ENCODE measurements at regions not wholly inside any gene's neighbourhood (a gene's known extent, or its start where the extent isn't known, plus 50 kb on each side); places are given as distances from the start of the nearest gene placed in this dataset.

DNA sequence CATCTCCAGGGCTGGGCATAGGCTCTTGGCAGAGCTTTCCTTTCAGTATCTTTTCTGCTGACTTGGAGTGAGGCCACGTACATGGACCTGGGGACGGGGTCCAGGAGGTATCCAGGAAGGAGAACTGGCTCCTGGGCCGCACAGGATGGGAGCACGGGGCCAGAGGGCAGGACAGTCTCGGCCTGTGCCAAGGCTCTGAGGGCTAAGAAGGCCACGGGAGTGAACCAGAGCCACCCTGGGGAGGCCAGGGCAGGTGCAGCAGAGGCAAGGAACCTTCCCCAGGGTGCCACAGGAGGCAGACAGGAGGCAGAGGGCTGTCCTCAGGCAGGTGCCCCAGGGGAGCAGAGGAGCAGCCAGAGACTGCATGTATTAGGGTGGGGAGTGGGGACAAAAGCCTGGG lies 50.3 kb downstream of the PLXNA1 start:
- Histone ChIP-seq H3K36me3 (ENCODE audit: control insufficient read depth, insufficient read depth, low read length) (peaks cover 54% of the 10 kb centered on the region), H3K4me1 (ENCODE audit: control insufficient read depth, insufficient read depth, low read length) (no peaks in the 10 kb centered on the region), H3K4me3 (ENCODE audit: low read depth, low read length) (no peak overlapping the region)

DNA sequence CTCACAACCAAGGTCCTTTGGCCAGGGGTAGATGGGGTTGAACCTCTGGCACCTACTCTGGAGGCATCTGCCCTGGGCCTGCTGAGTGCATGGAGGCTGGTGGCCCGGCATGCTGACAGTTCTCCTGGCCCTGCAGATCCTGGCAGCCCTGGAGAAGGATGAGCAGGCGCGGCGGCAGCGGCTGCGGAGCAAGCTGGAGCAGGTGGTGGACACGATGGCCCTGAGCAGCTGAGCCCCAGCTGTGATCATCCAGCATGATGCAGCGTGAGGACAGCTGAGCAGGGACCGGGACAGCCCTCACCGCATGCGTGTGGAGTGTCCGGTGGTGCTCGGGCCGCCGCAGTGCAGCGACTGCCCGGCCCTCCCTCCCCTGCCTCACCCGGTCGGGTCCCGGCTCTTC lies 50.9 kb downstream of the PLXNA1 start:
- H3K9ac ChIP-seq (ENCODE audit: low read depth, low read length): no peak overlapping the region
- no peaks in the 10 kb centered on the region for H3K4me1 ChIP-seq (ENCODE audit: control insufficient read depth, insufficient read depth, low read length)
- no peaks in the 10 kb centered on the region for H3K9me3 ChIP-seq (ENCODE audit: control insufficient read depth, insufficient read depth, low read length)
- H3K27ac ChIP-seq (ENCODE audit: low read depth, low read length): no peak overlapping the region
- H3K4me3 ChIP-seq (ENCODE audit: low read depth, low read length): no peak overlapping the region
- H3K27me3 ChIP-seq (ENCODE audit: control insufficient read depth, insufficient read depth, low read length): no peaks in the 10 kb centered on the region
- peaks cover 51% of the 10 kb centered on the region for H3K36me3 ChIP-seq (ENCODE audit: control insufficient read depth, insufficient read depth, low read length)

More for the DNA sequence above, 50.3 kb downstream of the PLXNA1 start:
- Histone ChIP-seq H3K9ac (ENCODE audit: low read depth, low read length) (no peak overlapping the region), H3K27me3 (ENCODE audit: control insufficient read depth, insufficient read depth, low read length) (no peaks in the 10 kb centered on the region), H3K27ac (ENCODE audit: low read depth, low read length) (no peak overlapping the region), H3K9me3 (ENCODE audit: control insufficient read depth, insufficient read depth, low read length) (no peaks in the 10 kb centered on the region)

DNA sequence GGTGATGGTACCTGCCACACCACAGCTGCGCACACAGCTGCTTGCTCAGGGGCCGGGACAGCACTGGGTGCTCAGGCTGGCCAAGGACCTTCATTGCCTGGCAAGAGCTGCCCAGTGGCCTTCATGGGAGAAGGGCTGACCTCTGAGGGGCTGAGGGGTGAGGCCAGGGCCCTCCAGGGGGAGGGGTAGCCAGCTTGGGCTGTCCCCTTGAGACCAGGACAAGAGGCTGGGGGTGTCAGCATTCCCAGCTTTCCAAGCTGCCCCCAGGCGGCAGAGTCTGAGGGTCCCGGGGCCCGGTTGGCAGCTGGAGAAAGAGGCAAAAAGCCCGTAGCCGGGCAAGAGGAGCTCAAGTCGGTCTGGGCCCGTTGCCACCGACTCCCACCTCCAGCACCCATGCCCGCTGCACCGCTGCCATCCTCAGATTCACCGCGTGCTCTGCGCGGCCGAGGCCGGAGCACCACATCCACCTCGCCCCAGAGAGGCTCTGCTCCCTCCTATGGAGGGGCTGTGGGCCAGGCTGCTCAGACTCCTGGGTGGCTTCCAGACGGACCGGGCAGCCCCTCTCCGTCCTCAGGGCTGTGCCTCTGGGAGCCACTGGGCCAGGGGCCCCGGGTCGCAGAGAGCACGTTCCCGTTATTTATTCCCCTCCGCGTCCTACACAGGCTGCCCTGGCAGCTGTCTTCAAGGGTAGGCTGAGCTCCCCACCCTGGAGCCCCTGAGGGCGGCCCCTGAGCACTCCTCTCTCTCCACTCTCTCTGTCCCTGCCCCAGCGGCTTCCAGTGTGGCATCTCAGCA lies 51.5 kb downstream of the PLXNA1 start:
- Histone ChIP-seq H3K9me3 (ENCODE audit: control insufficient read depth, insufficient read depth, low read length) (no peaks in the 10 kb centered on the region), H3K9ac (ENCODE audit: low read depth, low read length) (no peak overlapping the region), H3K27ac (ENCODE audit: low read depth, low read length) (no peak overlapping the region), H3K4me3 (ENCODE audit: low read depth, low read length) (no peak overlapping the region), H3K27me3 (ENCODE audit: control insufficient read depth, insufficient read depth, low read length) (no peaks in the 10 kb centered on the region), H3K36me3 (ENCODE audit: control insufficient read depth, insufficient read depth, low read length) (peaks cover 47% of the 10 kb centered on the region), H3K4me1 (ENCODE audit: control insufficient read depth, insufficient read depth, low read length) (no peaks in the 10 kb centered on the region)

DNA sequence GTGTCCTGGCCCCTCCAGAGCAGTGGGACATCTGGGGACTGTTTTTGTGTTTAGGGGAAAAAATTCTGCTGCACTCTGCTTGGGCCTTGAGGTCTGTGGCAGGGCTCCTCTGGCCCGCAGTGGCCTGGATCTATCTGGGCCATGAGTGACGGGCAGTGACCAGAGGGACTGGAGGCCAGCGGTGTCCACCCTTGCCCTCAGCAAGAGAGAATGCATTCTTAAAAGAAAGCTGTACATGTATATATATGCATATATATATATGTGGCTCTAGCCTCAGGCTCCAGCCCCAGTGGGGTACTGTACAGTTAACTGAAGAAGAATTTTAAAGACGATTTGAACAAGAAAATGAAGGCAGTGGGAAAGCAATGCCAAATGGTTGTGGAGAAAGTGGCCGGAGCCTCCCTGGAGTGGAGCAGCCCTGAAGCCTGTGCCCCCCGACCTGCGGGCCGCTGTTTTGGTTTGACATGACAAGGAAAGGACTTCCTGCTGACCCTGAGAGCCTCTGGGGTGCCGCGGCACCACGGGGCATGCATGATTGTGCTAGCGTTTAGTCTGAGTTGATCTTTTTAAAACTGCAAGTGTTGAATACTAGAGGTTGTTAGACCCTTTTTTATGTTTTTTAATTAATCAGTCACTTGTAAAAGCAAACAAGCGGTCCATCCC lies 52.2 kb downstream of the PLXNA1 start:
- Histone ChIP-seq H3K36me3 (ENCODE audit: control insufficient read depth, insufficient read depth, low read length) (peaks cover 39% of the 10 kb centered on the region), H3K9ac (ENCODE audit: low read depth, low read length) (no peak overlapping the region), H3K27ac (ENCODE audit: low read depth, low read length) (no peak overlapping the region), H3K9me3 (ENCODE audit: control insufficient read depth, insufficient read depth, low read length) (no peaks in the 10 kb centered on the region), H3K4me1 (ENCODE audit: control insufficient read depth, insufficient read depth, low read length) (no peaks in the 10 kb centered on the region), H3K4me3 (ENCODE audit: low read depth, low read length) (no peak overlapping the region), H3K27me3 (ENCODE audit: control insufficient read depth, insufficient read depth, low read length) (no peaks in the 10 kb centered on the region)

DNA sequence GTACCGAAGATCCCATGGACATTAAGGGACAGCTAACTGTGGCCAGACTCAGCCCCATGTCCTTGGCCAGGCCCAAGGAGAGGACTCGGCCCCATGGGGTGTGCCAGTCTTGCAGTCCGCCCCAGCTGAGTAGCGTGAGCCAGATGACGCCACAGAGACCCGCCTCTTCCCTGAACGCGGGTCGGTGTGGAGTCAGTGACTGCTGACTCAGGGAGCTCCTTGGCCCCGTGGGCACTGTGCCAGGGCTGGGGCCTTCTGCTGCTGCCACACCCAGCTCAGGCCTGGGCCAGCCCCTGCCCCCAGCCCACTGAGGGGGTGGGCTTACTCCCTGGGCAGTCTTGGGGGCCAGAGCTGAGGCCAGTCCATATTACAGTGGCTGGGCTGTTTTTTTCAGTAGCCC lies 52.8 kb downstream of the PLXNA1 start:
- no peak overlapping the region for H3K9ac ChIP-seq (ENCODE audit: low read depth, low read length)
- no peak overlapping the region for H3K4me3 ChIP-seq (ENCODE audit: low read depth, low read length)
- H3K36me3 ChIP-seq (ENCODE audit: control insufficient read depth, insufficient read depth, low read length): peaks cover 34% of the 10 kb centered on the region
- no peak overlapping the region for H3K27ac ChIP-seq (ENCODE audit: low read depth, low read length)
- H3K27me3 ChIP-seq (ENCODE audit: control insufficient read depth, insufficient read depth, low read length): no peaks in the 10 kb centered on the region
- no peaks in the 10 kb centered on the region for H3K9me3 ChIP-seq (ENCODE audit: control insufficient read depth, insufficient read depth, low read length)
- H3K4me1 ChIP-seq (ENCODE audit: control insufficient read depth, insufficient read depth, low read length): no peaks in the 10 kb centered on the region

DNA sequence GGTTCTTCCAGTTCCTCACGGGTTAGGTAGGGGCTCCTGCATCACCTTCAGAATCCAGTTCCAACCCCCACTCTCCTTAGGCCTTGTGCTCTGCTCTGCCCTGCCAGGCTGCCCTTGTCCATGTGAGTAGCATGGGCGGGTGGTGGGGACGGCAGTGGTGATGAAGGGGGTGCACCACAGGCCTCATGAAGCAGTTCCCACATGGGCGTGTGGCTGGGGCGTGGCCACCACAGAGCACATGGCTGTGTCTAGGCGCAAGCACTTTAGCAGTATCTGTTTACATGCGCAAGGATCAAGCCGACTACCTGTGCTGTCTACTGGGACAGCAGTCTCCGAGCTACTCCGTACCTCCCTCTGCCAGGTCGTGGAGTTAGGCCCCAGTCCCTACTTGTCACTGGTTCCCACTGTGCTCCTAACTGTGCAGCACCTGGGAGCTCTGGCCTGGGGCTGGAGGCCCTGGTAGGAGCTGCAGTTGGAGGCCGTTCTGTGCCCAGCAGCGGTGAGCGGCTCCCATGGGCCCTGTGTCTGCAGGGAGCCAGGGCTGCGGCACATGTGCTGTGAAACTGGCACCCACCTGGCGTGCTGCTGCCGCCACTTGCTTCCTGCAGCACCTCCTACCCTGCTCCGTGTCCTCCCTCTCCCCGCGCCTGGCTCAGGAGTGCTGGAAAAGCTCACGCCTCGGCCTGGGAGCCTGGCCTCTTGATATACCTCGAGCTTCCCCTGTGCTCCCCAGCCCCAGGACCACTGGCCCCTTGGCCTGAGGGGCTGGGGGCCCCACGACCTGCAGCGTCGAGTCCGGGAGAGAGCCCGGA lies 53.5 kb downstream of the PLXNA1 start:
- no peak overlapping the region for H3K4me3 ChIP-seq (ENCODE audit: low read depth, low read length)
- no peak overlapping the region for H3K9ac ChIP-seq (ENCODE audit: low read depth, low read length)
- no peak overlapping the region for H3K27ac ChIP-seq (ENCODE audit: low read depth, low read length)
- H3K27me3 ChIP-seq (ENCODE audit: control insufficient read depth, insufficient read depth, low read length): no peaks in the 10 kb centered on the region
- H3K36me3 ChIP-seq (ENCODE audit: control insufficient read depth, insufficient read depth, low read length): peaks cover 26% of the 10 kb centered on the region
- no peaks in the 10 kb centered on the region for H3K4me1 ChIP-seq (ENCODE audit: control insufficient read depth, insufficient read depth, low read length)
- no peaks in the 10 kb centered on the region for H3K9me3 ChIP-seq (ENCODE audit: control insufficient read depth, insufficient read depth, low read length)

DNA sequence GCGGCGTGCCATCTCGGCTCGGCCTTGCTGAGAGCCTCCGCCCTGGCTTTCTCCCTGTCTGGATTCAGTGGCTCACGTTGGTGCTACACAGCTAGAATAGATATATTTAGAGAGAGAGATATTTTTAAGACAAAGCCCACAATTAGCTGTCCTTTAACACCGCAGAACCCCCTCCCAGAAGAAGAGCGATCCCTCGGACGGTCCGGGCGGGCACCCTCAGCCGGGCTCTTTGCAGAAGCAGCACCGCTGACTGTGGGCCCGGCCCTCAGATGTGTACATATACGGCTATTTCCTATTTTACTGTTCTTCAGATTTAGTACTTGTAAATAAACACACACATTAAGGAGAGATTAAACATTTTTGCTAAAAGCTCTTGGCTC lies 54.1 kb downstream of the PLXNA1 start:
- Histone ChIP-seq H3K4me1 (ENCODE audit: control insufficient read depth, insufficient read depth, low read length) (no peaks in the 10 kb centered on the region), H3K27ac (ENCODE audit: low read depth, low read length) (no peak overlapping the region), H3K4me3 (ENCODE audit: low read depth, low read length) (no peak overlapping the region), H3K9ac (ENCODE audit: low read depth, low read length) (no peak overlapping the region), H3K27me3 (ENCODE audit: control insufficient read depth, insufficient read depth, low read length) (no peaks in the 10 kb centered on the region), H3K36me3 (ENCODE audit: control insufficient read depth, insufficient read depth, low read length) (peaks cover 20% of the 10 kb centered on the region), H3K9me3 (ENCODE audit: control insufficient read depth, insufficient read depth, low read length) (no peaks in the 10 kb centered on the region)

DNA sequence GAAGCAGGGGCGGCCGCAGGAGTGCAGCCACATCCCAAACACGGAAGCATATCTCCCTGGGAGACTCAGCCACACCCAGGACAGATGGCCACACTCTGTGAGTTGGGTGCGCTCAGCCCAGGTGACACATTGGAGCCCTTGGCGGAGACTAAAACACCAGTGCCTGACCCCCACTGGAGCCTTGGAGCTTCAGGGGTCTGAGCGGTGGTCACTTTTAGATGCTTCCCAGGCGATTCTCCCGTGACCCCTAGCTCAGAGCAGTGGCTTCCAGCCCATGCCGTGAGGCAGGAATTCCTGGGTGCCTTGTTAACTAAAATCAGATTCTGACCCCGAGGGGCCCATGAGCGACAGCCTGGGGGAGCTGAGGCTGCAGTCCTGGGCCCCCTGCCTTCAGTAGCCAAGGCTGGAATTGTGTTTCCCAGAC lies 54.5 kb downstream of the PLXNA1 start:
- peaks cover 17% of the 10 kb centered on the region for H3K36me3 ChIP-seq (ENCODE audit: control insufficient read depth, insufficient read depth, low read length)
- no peak overlapping the region for H3K4me3 ChIP-seq (ENCODE audit: low read depth, low read length)
- no peak overlapping the region for H3K27ac ChIP-seq (ENCODE audit: low read depth, low read length)
- no peaks in the 10 kb centered on the region for H3K4me1 ChIP-seq (ENCODE audit: control insufficient read depth, insufficient read depth, low read length)
- no peaks in the 10 kb centered on the region for H3K27me3 ChIP-seq (ENCODE audit: control insufficient read depth, insufficient read depth, low read length)
- no peak overlapping the region for H3K9ac ChIP-seq (ENCODE audit: low read depth, low read length)
- H3K9me3 ChIP-seq (ENCODE audit: control insufficient read depth, insufficient read depth, low read length): no peaks in the 10 kb centered on the region

DNA sequence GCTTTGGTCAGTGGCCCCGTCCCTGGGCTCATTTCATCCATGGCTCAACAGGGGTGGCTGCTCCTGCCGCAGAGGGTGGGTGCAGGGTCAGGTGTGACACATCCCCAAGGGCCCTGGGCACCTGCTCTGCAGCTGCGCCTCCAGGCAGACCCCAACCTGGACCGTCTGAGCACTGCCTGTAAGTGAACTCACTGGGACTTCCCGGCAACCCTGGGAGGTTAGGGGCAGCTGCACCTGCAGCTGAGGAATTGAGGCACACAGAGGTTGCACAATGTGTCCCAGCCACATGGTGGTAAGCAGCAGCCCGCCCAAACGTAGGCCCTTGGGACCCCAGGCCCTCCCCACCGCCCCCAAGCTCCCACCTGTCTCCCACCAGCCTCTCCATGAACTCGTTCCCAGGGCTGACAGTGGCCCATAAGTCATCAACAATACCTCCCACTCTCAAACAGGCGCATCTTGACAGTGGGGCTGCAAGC lies 55.1 kb downstream of the PLXNA1 start:
- Histone ChIP-seq H3K27me3 (ENCODE audit: control insufficient read depth, insufficient read depth, low read length) (no peaks in the 10 kb centered on the region), H3K9me3 (ENCODE audit: control insufficient read depth, insufficient read depth, low read length) (no peaks in the 10 kb centered on the region), H3K27ac (ENCODE audit: low read depth, low read length) (no peak overlapping the region), H3K4me3 (ENCODE audit: low read depth, low read length) (no peak overlapping the region), H3K4me1 (ENCODE audit: control insufficient read depth, insufficient read depth, low read length) (peaks cover 3% of the 10 kb centered on the region), H3K9ac (ENCODE audit: low read depth, low read length) (no peak overlapping the region), H3K36me3 (ENCODE audit: control insufficient read depth, insufficient read depth, low read length) (peaks cover 12% of the 10 kb centered on the region)

DNA sequence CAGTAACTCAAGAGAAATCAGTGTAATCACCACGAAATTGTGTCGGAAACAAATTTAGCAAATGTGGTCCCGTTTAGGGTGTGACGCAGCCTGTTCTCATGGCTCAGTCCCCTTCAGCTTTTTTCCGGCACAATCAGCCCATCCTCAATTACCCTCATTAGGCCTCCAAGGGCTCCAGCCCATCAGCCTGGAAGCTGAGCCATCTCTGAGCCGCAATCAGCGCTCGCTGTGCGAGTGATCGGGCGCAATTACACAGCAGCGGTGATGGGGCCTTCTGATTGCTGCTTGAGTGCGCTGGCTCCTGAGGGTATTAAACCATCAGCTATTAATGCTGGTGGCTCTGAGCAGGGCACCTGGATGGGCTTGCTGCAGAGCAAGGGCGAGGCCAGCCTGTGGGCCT lies 55.6 kb downstream of the PLXNA1 start:
- no peaks in the 10 kb centered on the region for H3K27me3 ChIP-seq (ENCODE audit: control insufficient read depth, insufficient read depth, low read length)
- H3K4me1 ChIP-seq (ENCODE audit: control insufficient read depth, insufficient read depth, low read length): peaks cover 8% of the 10 kb centered on the region
- H3K36me3 ChIP-seq (ENCODE audit: control insufficient read depth, insufficient read depth, low read length): peaks cover 7% of the 10 kb centered on the region
- no peak overlapping the region for H3K4me3 ChIP-seq (ENCODE audit: low read depth, low read length)
- no peak overlapping the region for H3K27ac ChIP-seq (ENCODE audit: low read depth, low read length)
- no peak overlapping the region for H3K9ac ChIP-seq (ENCODE audit: low read depth, low read length)
- no peaks in the 10 kb centered on the region for H3K9me3 ChIP-seq (ENCODE audit: control insufficient read depth, insufficient read depth, low read length)

Measured in HUES48 (cell line).